Peyer's patch (tissue), 4 donors: ENCODE measurements at regions not wholly inside any gene's neighbourhood (a gene's known extent, or its start where the extent isn't known, plus 50 kb on each side); places are given as distances from the start of the nearest gene placed in this dataset.

Source experiments
- DNase-seq, 3 donors: peaks; one replicate each; pipeline ENCODE4 v3.0.0-alpha.2; 2017 to 2019
- H3K27ac ChIP-seq, 4 donors: fragments of 200-600 bp; sonication (generic); one replicate each; pipeline ENCODE4 v1.5.1; 2016 to 2019
- H3K27me3 ChIP-seq, 2 donors: fragments of 200-600 bp; sonication (generic); one replicate each; pipeline ENCODE4 v1.5.1; 2019
- H3K36me3 ChIP-seq, 3 donors: fragments of 200-600 bp; sonication (generic); one replicate each; pipeline ENCODE4 v1.5.1; 2016 to 2019
- H3K4me1 ChIP-seq, 4 donors: fragments of 200-600 bp; sonication (generic); one replicate each; pipeline ENCODE4 v1.5.1; 2016 to 2019
- H3K4me3 ChIP-seq, 4 donors: fragments of 200-600 bp; sonication (generic); 1 replicate in 3 of 4; 2 replicates in 1 of 4; pipeline ENCODE4 v1.5.1; 2016 to 2019; ENCODE audit warnings: mild to moderate bottlenecking in 1 of 4
- H3K9me3 ChIP-seq, 4 donors: fragments of 200-600 bp; sonication (generic); one replicate each; pipeline ENCODE4 v1.5.1; 2016 to 2019; ENCODE audit warnings: mild to moderate bottlenecking in 1 of 4
- POLR2A ChIP-seq, 2 donors: fragments of 450-650 bp; IDR thresholded peaks; one replicate each; pipeline ENCODE4 v1.5.1; 2017; ENCODE audit warnings: antibody characterized with exemption in 2 of 2, mild to moderate bottlenecking in 2 of 2, moderate library complexity in 2 of 2
- TF ChIP-seq, protein P1 (sequence below), 6 experiments: fragments of 450-650 bp in 4 of 6; fragments of 200-600 bp in 2 of 6; sonication (generic) in 1 of 6; IDR thresholded peaks; one replicate each; pipeline ENCODE4 v1.5.1; 2017 to 2019; ENCODE audit warnings: antibody characterized with exemption in 6 of 6, mild to moderate bottlenecking in 3 of 6, moderate library complexity in 1 of 6

DNA sequence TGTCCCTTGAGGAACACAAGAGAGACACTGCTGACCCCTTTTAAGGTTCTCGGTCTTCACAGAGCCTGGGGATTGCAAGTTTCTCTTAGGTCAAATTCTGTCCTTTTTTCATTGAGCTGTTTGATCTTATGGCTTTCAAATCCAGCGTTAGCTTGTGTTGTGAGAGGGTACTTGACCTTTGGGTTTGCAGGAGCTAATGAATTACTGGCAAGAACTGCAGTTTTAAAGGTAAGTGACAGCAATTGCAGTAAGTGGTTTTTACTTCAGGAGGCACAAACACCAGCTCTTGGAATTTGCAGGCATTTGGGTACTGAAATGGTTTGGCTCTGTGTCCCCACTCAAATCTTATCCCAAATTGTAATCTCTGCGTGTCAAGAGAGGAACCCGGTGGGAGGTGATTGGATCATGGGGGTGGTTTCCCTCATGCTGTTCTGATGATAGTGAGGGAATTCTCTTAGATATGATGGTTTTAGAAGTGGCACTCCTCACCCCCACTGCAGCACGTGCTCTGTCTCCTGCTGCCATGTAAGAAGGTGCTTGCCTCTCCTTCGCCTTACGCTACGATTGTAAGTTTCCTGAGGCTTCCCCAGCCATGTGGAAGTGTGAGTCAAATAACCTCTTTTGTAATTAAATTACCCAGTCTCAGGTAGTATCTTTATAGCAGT lies 134.5 kb upstream of the LYPLAL1 start:
- TF ChIP-seq, protein P1, sequence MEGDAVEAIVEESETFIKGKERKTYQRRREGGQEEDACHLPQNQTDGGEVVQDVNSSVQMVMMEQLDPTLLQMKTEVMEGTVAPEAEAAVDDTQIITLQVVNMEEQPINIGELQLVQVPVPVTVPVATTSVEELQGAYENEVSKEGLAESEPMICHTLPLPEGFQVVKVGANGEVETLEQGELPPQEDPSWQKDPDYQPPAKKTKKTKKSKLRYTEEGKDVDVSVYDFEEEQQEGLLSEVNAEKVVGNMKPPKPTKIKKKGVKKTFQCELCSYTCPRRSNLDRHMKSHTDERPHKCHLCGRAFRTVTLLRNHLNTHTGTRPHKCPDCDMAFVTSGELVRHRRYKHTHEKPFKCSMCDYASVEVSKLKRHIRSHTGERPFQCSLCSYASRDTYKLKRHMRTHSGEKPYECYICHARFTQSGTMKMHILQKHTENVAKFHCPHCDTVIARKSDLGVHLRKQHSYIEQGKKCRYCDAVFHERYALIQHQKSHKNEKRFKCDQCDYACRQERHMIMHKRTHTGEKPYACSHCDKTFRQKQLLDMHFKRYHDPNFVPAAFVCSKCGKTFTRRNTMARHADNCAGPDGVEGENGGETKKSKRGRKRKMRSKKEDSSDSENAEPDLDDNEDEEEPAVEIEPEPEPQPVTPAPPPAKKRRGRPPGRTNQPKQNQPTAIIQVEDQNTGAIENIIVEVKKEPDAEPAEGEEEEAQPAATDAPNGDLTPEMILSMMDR (IDR thresholded peaks at IDR 0.05): no peak
- TF ChIP-seq POLR2A (IDR thresholded peaks at IDR 0.05): no peak
- no peak overlapping the region for H3K4me3 ChIP-seq
- no peak for DNase-seq
- H3K36me3 ChIP-seq: no peaks in the 10 kb centered on the region
- H3K4me1 ChIP-seq: no peaks in the 10 kb centered on the region
- no peaks in the 10 kb centered on the region for H3K27me3 ChIP-seq
- H3K9me3 ChIP-seq: no peaks in the 10 kb centered on the region
- H3K27ac ChIP-seq: no peak overlapping the region

- Histone ChIP-seq H3K9me3 (no peaks in the 10 kb centered on the region), H3K36me3 (no peaks in the 10 kb centered on the region), H3K27ac (no peak overlapping the region), H3K4me1 (no peaks in the 10 kb centered on the region), H3K4me3 (no peak overlapping the region), H3K27me3 (no peaks in the 10 kb centered on the region)
- TF ChIP-seq, protein P1 (IDR thresholded peaks at IDR 0.05): no peak
- no peak for TF ChIP-seq POLR2A (IDR thresholded peaks at IDR 0.05)
- DNase-seq: no peak
Measured at GRCh38 chr1:219039682-219040154, 134.0 kb upstream of the LYPLAL1 start.

DNA sequence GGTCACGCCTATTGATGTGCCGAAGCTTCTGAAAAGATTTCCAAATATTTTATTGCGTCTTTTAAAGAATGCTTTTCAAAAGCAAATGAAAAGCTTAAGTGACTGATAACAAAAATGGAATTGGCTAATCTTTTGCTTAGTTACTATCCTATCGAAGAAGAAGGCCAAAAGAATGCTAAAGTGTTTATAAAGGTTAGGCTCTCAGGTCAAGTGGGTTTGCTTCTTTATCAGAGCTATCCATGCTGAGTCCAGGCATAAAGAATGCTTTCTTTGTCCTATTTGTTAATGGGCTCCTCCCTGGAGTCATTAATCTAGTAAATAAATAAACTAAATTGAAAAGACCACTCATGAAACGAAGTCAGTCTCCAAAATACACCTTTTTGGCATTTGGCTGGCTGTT lies 133.4 kb upstream of the LYPLAL1 start:
- TF ChIP-seq, protein P1 (IDR thresholded peaks at IDR 0.05): no peak
- no peak for TF ChIP-seq POLR2A (IDR thresholded peaks at IDR 0.05)
- H3K36me3 ChIP-seq: no peaks in the 10 kb centered on the region
- H3K27me3 ChIP-seq: no peaks in the 10 kb centered on the region
- no peaks in the 10 kb centered on the region for H3K9me3 ChIP-seq
- no peak overlapping the region for H3K27ac ChIP-seq
- H3K4me1 ChIP-seq: no peaks in the 10 kb centered on the region
- DNase-seq: no peak
- H3K4me3 ChIP-seq: no peak overlapping the region

DNA sequence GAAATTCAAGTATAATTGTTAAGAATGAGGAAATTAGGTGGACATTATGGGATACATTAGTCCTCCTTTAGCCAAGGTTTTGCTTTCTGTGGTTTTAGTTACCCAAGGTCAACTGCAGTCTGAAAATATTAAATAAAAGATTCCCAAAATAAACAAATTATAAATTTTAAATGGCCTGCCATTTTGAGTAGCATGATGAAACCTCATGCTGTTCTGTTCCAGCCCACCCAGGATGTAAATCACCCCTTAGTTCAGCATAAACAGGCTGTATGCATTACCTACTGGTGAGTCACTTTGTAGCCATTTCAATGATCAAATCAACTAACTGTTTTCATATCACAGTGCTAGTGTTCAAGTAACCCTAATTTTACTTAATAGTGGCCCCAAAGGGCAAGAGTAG lies 132.5 kb upstream of the LYPLAL1 start:
- no peak overlapping the region for H3K4me3 ChIP-seq
- H3K27me3 ChIP-seq: no peaks in the 10 kb centered on the region
- no peaks in the 10 kb centered on the region for H3K4me1 ChIP-seq
- no peak overlapping the region for H3K27ac ChIP-seq
- no peaks in the 10 kb centered on the region for H3K36me3 ChIP-seq
- no peak for DNase-seq
- H3K9me3 ChIP-seq: no peaks in the 10 kb centered on the region
- TF ChIP-seq POLR2A (IDR thresholded peaks at IDR 0.05): no peak

DNA sequence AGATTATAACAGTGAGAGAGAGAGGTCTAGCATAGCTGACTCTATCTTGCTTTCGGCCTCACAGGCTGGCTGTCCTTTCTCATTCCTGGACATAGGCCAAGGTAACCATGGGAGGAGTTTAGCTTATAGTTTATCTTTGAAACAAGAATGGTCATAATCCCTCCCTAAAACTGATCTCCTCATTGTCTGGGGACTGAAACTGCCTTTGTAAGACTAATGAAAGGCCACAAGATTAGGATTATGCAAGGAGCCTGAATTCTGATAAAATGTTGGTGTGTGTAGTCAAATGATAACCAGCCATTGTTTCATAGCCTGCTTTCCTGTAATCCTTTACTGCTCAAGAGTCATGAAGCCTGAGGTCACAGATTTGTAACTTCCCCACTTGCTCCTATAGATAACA lies 131.9 kb upstream of the LYPLAL1 start:
- Histone ChIP-seq H3K36me3 (no peaks in the 10 kb centered on the region), H3K27ac (no peak overlapping the region), H3K4me3 (no peak overlapping the region), H3K4me1 (no peaks in the 10 kb centered on the region), H3K27me3 (no peaks in the 10 kb centered on the region), H3K9me3 (no peaks in the 10 kb centered on the region)
- DNase-seq: no peak
- TF ChIP-seq, protein P1 (IDR thresholded peaks at IDR 0.05): no peak
- no peak for TF ChIP-seq POLR2A (IDR thresholded peaks at IDR 0.05)

- Histone ChIP-seq H3K27me3 (no peaks in the 10 kb centered on the region), H3K36me3 (no peaks in the 10 kb centered on the region), H3K27ac (no peak overlapping the region), H3K4me3 (no peak overlapping the region), H3K9me3 (no peaks in the 10 kb centered on the region), H3K4me1 (no peaks in the 10 kb centered on the region)
- DNase-seq: no peak
- no peak for TF ChIP-seq POLR2A (IDR thresholded peaks at IDR 0.05)
- TF ChIP-seq, protein P1 (IDR thresholded peaks at IDR 0.05): no peak
Measured at GRCh38 chr1:219042769-219043168, 130.9 kb upstream of the LYPLAL1 start.
